ENCODE measurements at regions not wholly inside any gene's neighbourhood (a gene's known extent, or its start where the extent isn't known, plus 50 kb on each side); places are given as distances from the start of the nearest gene placed in this dataset.

DNA sequence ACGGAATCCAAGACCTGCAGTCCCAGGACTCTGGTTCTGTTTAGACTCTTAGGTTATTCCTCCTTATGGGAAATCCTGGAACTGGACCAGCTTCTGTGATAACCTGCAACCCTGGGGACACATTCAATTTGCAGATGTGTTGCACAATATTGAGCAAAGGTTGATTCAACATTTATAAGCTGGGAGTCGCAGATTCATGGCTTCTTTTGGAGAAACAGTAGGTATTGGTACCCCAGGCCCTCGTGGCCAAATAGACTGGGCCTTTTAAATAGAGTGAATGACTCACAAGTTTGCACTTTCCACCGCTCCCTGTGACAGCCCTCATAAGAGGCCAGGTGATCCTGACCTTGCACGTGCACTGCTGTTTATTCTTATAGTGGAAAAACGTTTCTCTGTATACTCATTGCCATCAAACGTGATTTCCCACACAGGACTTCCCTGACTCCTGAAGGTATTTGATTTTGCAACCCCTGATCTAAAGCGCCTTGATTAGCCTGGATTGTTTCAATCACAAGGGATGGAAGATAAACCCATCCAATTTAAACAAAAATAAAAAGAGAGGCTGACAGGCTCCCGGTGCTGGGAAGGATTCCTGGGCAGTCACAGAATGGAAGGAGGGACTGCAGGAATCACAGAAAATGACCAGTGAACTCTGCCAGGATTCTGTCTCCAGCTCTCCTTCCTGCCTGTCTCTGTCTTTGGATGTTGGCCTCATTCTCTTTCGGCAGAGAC is 98.0 kb downstream of the VCPKMT start:
- TF ChIP-seq POLR2A (IDR thresholded peaks at IDR 0.05; ENCODE audit: low read depth, low read length) (no peak), POLR2AphosphoS5 (IDR thresholded peaks at IDR 0.05; ENCODE audit: low read depth, low read length) (no peak)
